B cell (primary cell): ENCODE measurements at regions not wholly inside any gene's neighbourhood (a gene's known extent, or its start where the extent isn't known, plus 50 kb on each side); places are given as distances from the start of the nearest gene placed in this dataset.

ENCODE experiments used
- ATAC-seq: fragments of 200-7000 bp; cut with Tn5 transposase; one replicate; pipeline ENCODE4 v1.10.0; 2021; ENCODE audit warnings: low read depth, mild to moderate bottlenecking, moderate number of reproducible peaks, moderate library complexity
- CTCF ChIA-PET: fragments of 350-600 bp; sonication (Branson Sonifier 250); formaldehyde crosslinking; loops from one replicate; lab custom pipeline; 2021; ENCODE audit warnings: antibody characterized with exemption, inconsistent platforms; lab: Charles Lee
- POLR2A ChIA-PET: fragments of 350-600 bp; sonication (Branson Sonifier 250); formaldehyde crosslinking; loops from one replicate; lab custom pipeline; 2021; ENCODE audit warnings: antibody characterized with exemption; lab: Charles Lee
- DNase-seq: peaks from one replicate; pipeline ENCODE4 v3.0.0; 2013
- H2AFZ ChIP-seq: 2 replicates; pipeline ENCODE4 v1.6.1; 2012; ENCODE audit warnings: mild to moderate bottlenecking, low read depth, low read length; ENCODE audit not compliant: insufficient read depth, poor library complexity, severe bottlenecking
- H3K27ac ChIP-seq, 2 donors: 1 replicate in 1 of 2; 2 replicates in 1 of 2; pipeline ENCODE4 v1.5.1; 2012 to 2013; ENCODE audit warnings: low read length in 2 of 2, mild to moderate bottlenecking in 2 of 2, moderate library complexity in 1 of 2
- H3K27me3 ChIP-seq, 4 experiments: fragments of 200-600 bp in 1 of 4; sonication (generic) in 1 of 4; replicated peaks in 1 of 4; 1 replicate in 2 of 4; 2 replicates in 2 of 4; pipeline versions ENCODE4 v1.6.1 to v1.7.0; 2013 to 2016; ENCODE audit warnings: low read length in 3 of 4, mild to moderate bottlenecking in 2 of 4, mixed read lengths in 1 of 4, moderate library complexity in 1 of 4; ENCODE audit not compliant: insufficient read depth in 4 of 4, control insufficient read depth in 3 of 4; ENCODE audit errors: control extremely low read depth in 1 of 4
- H3K36me3 ChIP-seq, 2 experiments: replicated peaks in 1 of 2; 1 replicate in 1 of 2; 2 replicates in 1 of 2; pipeline versions ENCODE4 v1.6.1 to v1.7.1; 2013; ENCODE audit warnings: low read length in 1 of 2; ENCODE audit not compliant: insufficient read depth in 2 of 2, control insufficient read depth in 1 of 2; ENCODE audit errors: control extremely low read depth in 1 of 2, extremely low read depth in 1 of 2
- H3K4me1 ChIP-seq, 2 donors: fragments of 200-600 bp in 1 of 2; sonication (generic) in 1 of 2; 1 replicate in 1 of 2; 2 replicates in 1 of 2; pipeline versions ENCODE4 v1.5.1 to v1.6.1; 2013 to 2017; ENCODE audit warnings: low read length in 2 of 2; ENCODE audit not compliant: control insufficient read depth in 2 of 2, insufficient read depth in 2 of 2
- H3K4me2 ChIP-seq: replicated peaks from 2 replicates; pipeline ENCODE3; 2012; ENCODE audit warnings: mild to moderate bottlenecking, low read depth, low read length; ENCODE audit not compliant: poor library complexity, severe bottlenecking
- H3K4me3 ChIP-seq, 5 experiments: fragments of 200-600 bp in 1 of 5; sonication (generic) in 1 of 5; 1 replicate in 3 of 5; 2 replicates in 2 of 5; pipeline versions ENCODE4 v1.5.1 to v1.7.0; 2011 to 2016; ENCODE audit warnings: low read length in 4 of 5, mild to moderate bottlenecking in 4 of 5, low read depth in 2 of 5, control low read depth in 1 of 5, moderate library complexity in 1 of 5; ENCODE audit not compliant: insufficient read depth in 1 of 5; ENCODE audit errors: control extremely low read depth in 1 of 5, extremely low read depth in 1 of 5
- H3K79me2 ChIP-seq: fragments of 200-600 bp; sonication (generic); one replicate; pipeline ENCODE4 v1.6.0; 2016; ENCODE audit warnings: low read length; ENCODE audit not compliant: control insufficient read depth, insufficient read depth
- H3K9ac ChIP-seq: fragments of 200-600 bp; sonication (generic); 2 replicates; pipeline ENCODE4 v1.6.1; 2017; ENCODE audit warnings: mild to moderate bottlenecking, low read length, moderate library complexity
- H3K9me3 ChIP-seq, 3 donors: one replicate each; pipeline versions ENCODE4 v1.6.1 to v1.7.1; 2013; ENCODE audit warnings: low read length in 2 of 3; ENCODE audit not compliant: control insufficient read depth in 2 of 3, insufficient read depth in 1 of 3; ENCODE audit errors: control extremely low read depth in 1 of 3
- H4K20me1 ChIP-seq: 2 replicates; pipeline ENCODE4 v1.6.0; 2012; ENCODE audit warnings: mild to moderate bottlenecking, low read length; ENCODE audit not compliant: insufficient read depth, control insufficient read depth, poor library complexity, severe bottlenecking
- H3K27ac Mint-ChIP-seq: one replicate; pipeline ENCODE4 v1.8.0; 2021; ENCODE audit warnings: mixed read lengths
- H3K27me3 Mint-ChIP-seq: one replicate; pipeline ENCODE4 v1.8.0; 2021; ENCODE audit warnings: mixed read lengths
- H3K4me1 Mint-ChIP-seq: one replicate; pipeline ENCODE4 v1.8.0; 2021; ENCODE audit warnings: mixed read lengths
- H3K4me3 Mint-ChIP-seq: one replicate; pipeline ENCODE4 v1.8.0; 2021; ENCODE audit warnings: mixed read lengths
- H3K9me3 Mint-ChIP-seq: one replicate; pipeline ENCODE4 v1.8.0; 2022; ENCODE audit warnings: mixed read lengths; ENCODE audit not compliant: insufficient read depth
- CTCF ChIP-seq: fragments of 200-600 bp; IDR thresholded peaks from one replicate; pipeline ENCODE4 v1.8.0; 2022; ENCODE audit warnings: antibody characterized with exemption, mild to moderate bottlenecking
- EZH2 ChIP-seq: IDR thresholded peaks from 2 replicates; pipeline ENCODE4 v1.6.1; 2012; ENCODE audit warnings: borderline replicate concordance, low read depth, mild to moderate bottlenecking, moderate library complexity, low read length; ENCODE audit not compliant: insufficient read depth, poor library complexity, severe bottlenecking
- WGBS: methylation state at CpG from one replicate; pipeline ENCODE4 v1.1.5; 2013; ENCODE audit warnings: missing lambda C conversion rate; ENCODE audit not compliant: insufficient coverage; 5-methylcytosine and 5-hydroxymethylcytosine counted together
- intact Hi-C: fragments of 100-400 bp; cut with micrococcal nuclease; formaldehyde crosslinking; loops from one replicate; pipeline ENCODE4 v1.10.0; 2022

- H3K4me3 ChIP-seq = no peak overlapping the region
- ChIA-PET POLR2A (no interaction called here), CTCF (no interaction called here)
- H3K36me3 ChIP-seq = no peaks in the 10 kb centered on the region
- H3K27ac ChIP-seq = no peak overlapping the region
- no peaks in the 10 kb centered on the region for H3K4me1 Mint-ChIP-seq
- no peak for DNase-seq
- H3K4me2 ChIP-seq = no peak overlapping the region
- H3K27ac Mint-ChIP-seq = no peak overlapping the region
- H3K9ac ChIP-seq = no peak overlapping the region
- intact Hi-C loops = no loop called here
- no peaks in the 10 kb centered on the region for H3K27me3 Mint-ChIP-seq
- no peak overlapping the region for H3K4me3 Mint-ChIP-seq
- H4K20me1 ChIP-seq = no peaks in the 10 kb centered on the region
- H2AFZ ChIP-seq = no peak overlapping the region
- no peaks in the 10 kb centered on the region for H3K9me3 ChIP-seq
- TF ChIP-seq CTCF = no peak
- TF ChIP-seq EZH2 = no peak
- WGBS = 90% methylated on average over 2 of the region's 4 CpGs
- ATAC-seq = no peak
- H3K4me1 ChIP-seq = no peaks in the 10 kb centered on the region
- no peaks in the 10 kb centered on the region for H3K9me3 Mint-ChIP-seq
- H3K27me3 ChIP-seq = no peaks in the 10 kb centered on the region
- H3K79me2 ChIP-seq = no peaks in the 10 kb centered on the region
Observed at GRCh38 chr3:103393395-103394186, 958.8 kb downstream of the ZPLD1 start.

- intact Hi-C loops = no loop called here
- Mint-ChIP-seq H3K27ac (no peak overlapping the region), H3K27me3 (no peaks in the 10 kb centered on the region), H3K9me3 (no peaks in the 10 kb centered on the region), H3K4me3 (no peak overlapping the region), H3K4me1 (no peaks in the 10 kb centered on the region)
- no peak overlapping the region for H3K9ac ChIP-seq
- no peak overlapping the region for H3K27ac ChIP-seq
- H3K4me1 ChIP-seq = no peaks in the 10 kb centered on the region
- ChIA-PET CTCF (no interaction called here), POLR2A (no interaction called here)
- no peak overlapping the region for H2AFZ ChIP-seq
- no peak for TF ChIP-seq EZH2
- TF ChIP-seq CTCF = no peak
- H3K9me3 ChIP-seq = no peaks in the 10 kb centered on the region
- H3K4me3 ChIP-seq = no peak overlapping the region
- no peak overlapping the region for H3K4me2 ChIP-seq
- ATAC-seq (no peak), DNase-seq (no peak)
- H3K27me3 ChIP-seq = no peaks in the 10 kb centered on the region
- no peaks in the 10 kb centered on the region for H4K20me1 ChIP-seq
- WGBS = no CpG with 5 or more reads among the region's 2 CpGs
- no peaks in the 10 kb centered on the region for H3K36me3 ChIP-seq
- H3K79me2 ChIP-seq = no peaks in the 10 kb centered on the region
Observed at GRCh38 chr3:103403191-103403590, 968.4 kb downstream of the ZPLD1 start.
